ENCODE measurements at regions not wholly inside any gene's neighbourhood (a gene's known extent, or its start where the extent isn't known, plus 50 kb on each side); places are given as distances from the start of the nearest gene placed in this dataset.

DNA sequence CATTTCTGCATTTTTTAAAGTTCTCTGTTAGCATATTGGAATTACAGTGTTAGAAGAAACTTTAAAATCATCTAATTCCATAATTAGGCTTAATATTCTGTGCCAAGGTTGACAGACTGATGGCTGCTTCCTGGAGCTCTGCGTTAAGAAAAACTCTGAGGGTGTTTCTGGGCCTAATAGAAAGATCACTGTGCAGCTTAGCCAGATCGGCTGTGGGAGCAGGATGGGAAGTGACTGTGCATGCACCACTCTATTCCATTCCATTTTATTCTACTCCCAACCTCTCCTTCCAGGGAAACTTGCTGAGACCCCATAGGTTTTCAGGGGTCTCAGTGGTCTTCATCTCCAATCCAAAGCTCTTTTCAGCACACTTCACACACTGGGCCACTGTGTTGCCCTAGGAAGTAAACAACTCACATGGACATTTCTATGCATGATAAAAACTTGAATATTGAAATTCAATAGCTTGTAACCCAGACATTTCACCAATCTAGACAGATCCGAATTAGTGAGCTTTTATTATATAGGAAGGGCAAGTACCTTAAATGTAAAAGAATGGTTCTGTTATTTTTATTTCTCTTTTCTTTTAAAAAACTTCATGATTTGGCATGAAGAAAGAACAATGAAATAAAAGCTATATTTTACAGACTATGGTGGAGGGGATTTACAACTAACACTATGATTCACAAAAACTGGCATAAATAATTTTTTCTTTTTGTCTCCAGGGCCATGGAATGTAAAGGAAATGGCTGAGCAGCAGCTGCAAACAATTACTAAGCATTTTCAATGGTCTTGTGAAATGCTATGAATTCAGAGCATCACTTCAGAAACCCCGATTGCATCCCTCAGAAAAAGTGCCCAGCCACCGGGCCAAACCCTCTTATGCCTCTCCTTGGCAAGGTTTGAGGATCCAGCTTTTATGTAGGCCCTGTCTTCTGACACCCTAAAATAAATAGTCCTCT, 51.4 kb upstream of the DAB2 start:
- Histone ChIP-seq H3K56ac (ENCODE audit: insufficient read length, low read depth, low read length) (no peak overlapping the region), H2BK15ac (ENCODE audit: low read depth, low read length) (no peak overlapping the region), H3K4ac (ENCODE audit: low read depth, low read length) (no peak overlapping the region), H4K91ac (ENCODE audit: insufficient read length, low read depth, low read length) (no peak overlapping the region), H4K20me1 (ENCODE audit: control insufficient read depth, insufficient read depth, insufficient read length) (no peaks in the 10 kb centered on the region), H3K18ac (ENCODE audit: insufficient read length, low read depth, low read length) (no peak overlapping the region), H3K23me2 (ENCODE audit: insufficient read length, low read depth, low read length, poor library complexity, severe bottlenecking) (no peaks in the 10 kb centered on the region), H3K14ac (ENCODE audit: insufficient read depth, low read length) (no peak overlapping the region), H3K79me1 (ENCODE audit: insufficient read depth, low read depth, low read length, poor library complexity, severe bottlenecking) (no peaks in the 10 kb centered on the region), H4K8ac (replicated peaks; ENCODE audit: insufficient read length, low read depth, low read length) (no peak overlapping the region), H2AK5ac (ENCODE audit: insufficient read length, low read length) (no peak overlapping the region), H2BK20ac (ENCODE audit: low read depth, low read length, poor library complexity, severe bottlenecking) (no peak overlapping the region), H3K27me3 (ENCODE audit: insufficient read depth, low read length) (no peaks in the 10 kb centered on the region), H2BK5ac (ENCODE audit: insufficient read length, low read length) (no peak overlapping the region), H2BK120ac (ENCODE audit: low read depth, low read length, poor library complexity, severe bottlenecking) (no peak overlapping the region), H3K4me2 (ENCODE audit: insufficient read depth, insufficient read length, low read length) (no peak overlapping the region), H4K5ac (ENCODE audit: insufficient read length, low read depth, low read length) (no peak overlapping the region), H3K79me2 (ENCODE audit: insufficient read depth, low read length) (no peaks in the 10 kb centered on the region), H3K23ac (ENCODE audit: insufficient read length, low read depth, low read length) (no peak overlapping the region), H3K9me3 (ENCODE audit: control insufficient read depth, low read depth, low read length) (no peaks in the 10 kb centered on the region), H2BK12ac (ENCODE audit: insufficient read length, low read depth, low read length) (no peak overlapping the region), H3K9ac (ENCODE audit: extremely low read depth, insufficient read length, low read length) (no peak overlapping the region), H3T11ph (ENCODE audit: low read length) (no peak overlapping the region), H2AFZ (ENCODE audit: low read length) (no peak overlapping the region), H3K27ac (ENCODE audit: insufficient read length, low read depth, low read length) (no peak overlapping the region), H3K4me1 (ENCODE audit: insufficient read depth, low read length) (no peaks in the 10 kb centered on the region)
- no CpG with 5 or more reads among the region's 5 CpGs for WGBS (ENCODE audit: extremely low coverage, insufficient read length, low lambda C conversion rate)
- Mint-ChIP-seq H3K27me3 (ENCODE audit: low read depth) (no peaks in the 10 kb centered on the region), H3K4me1 (peaks cover 7% of the 10 kb centered on the region in 2 experiments; a peak in 3 of 4 replicates), H3K27ac (peak overlapping the region in 1 of 3 experiments; percentile 40; a peak in 1 of 7 replicates), H3K9me3 (no peaks in the 10 kb centered on the region), H3K36me3 (ENCODE audit: insufficient read depth in 1 of 3, low read depth in 3 of 3) (no peaks in the 10 kb centered on the region), H3K4me3 (no peak overlapping the region)
- no peak for TF ChIP-seq CTCF (conservative IDR thresholded peaks at IDR 0.05)
- DNase-seq = no peak

All from H9 (cell line).